ENCODE measurements at regions not wholly inside any gene's neighbourhood (a gene's known extent, or its start where the extent isn't known, plus 50 kb on each side); places are given as distances from the start of the nearest gene placed in this dataset.

DNA sequence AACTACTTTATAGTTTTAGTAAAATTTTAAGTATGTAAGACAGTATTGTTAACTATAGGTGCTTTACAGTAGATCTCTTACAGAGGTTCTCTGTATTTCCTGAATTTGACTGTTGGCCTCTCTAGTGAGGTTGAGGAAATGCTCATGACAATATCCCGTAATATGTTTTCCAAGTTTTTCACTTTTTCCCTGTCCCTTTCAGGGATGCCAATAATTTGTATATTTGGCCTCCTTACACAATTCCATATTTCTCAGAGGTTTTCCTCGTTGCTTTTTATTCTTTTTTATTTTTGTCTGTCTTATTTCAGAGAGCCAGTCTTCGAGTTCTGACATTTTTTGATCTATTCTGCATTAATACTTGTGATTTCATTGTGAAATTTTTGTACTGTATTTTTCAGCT, 233.7 kb upstream of the PDE3A start:
- H3K4me1 Mint-ChIP-seq = 0 out of 2 replicates have a peak, but pooled peaks cover 3% of the 10 kb centered on the region
- no peak overlapping the region for H3K4me3 Mint-ChIP-seq
- TF ChIP-seq CREM (CRISPR knock-in tag; IDR thresholded peaks at IDR 0.05) (no peak), ESRRA (CRISPR knock-in tag; IDR thresholded peaks at IDR 0.05; ENCODE audit: borderline replicate concordance) (no peak), ZNF232 (CRISPR knock-in tag; IDR thresholded peaks at IDR 0.05) (no peak), ZBTB21 (CRISPR knock-in tag; IDR thresholded peaks at IDR 0.05; ENCODE audit: borderline replicate concordance) (no peak), E2F1 (CRISPR knock-in tag; IDR thresholded peaks at IDR 0.05) (no peak), OVOL2 (CRISPR knock-in tag; IDR thresholded peaks at IDR 0.05; ENCODE audit: borderline replicate concordance) (no peak), KAT7 (CRISPR knock-in tag; IDR thresholded peaks at IDR 0.05; ENCODE audit: borderline replicate concordance) (no peak), FOXJ3 (CRISPR knock-in tag; IDR thresholded peaks at IDR 0.05; ENCODE audit: borderline replicate concordance) (no peak), ZNF671 (CRISPR knock-in tag; IDR thresholded peaks at IDR 0.05) (no peak), GTF2I (CRISPR knock-in tag; conservative IDR thresholded peaks at IDR 0.05) (no peak)
- TF ChIP-seq, protein P1, sequence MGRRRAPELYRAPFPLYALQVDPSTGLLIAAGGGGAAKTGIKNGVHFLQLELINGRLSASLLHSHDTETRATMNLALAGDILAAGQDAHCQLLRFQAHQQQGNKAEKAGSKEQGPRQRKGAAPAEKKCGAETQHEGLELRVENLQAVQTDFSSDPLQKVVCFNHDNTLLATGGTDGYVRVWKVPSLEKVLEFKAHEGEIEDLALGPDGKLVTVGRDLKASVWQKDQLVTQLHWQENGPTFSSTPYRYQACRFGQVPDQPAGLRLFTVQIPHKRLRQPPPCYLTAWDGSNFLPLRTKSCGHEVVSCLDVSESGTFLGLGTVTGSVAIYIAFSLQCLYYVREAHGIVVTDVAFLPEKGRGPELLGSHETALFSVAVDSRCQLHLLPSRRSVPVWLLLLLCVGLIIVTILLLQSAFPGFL (CRISPR knock-in tag; IDR thresholded peaks at IDR 0.05; ENCODE audit: borderline replicate concordance) = no peak
- TF ChIP-seq, protein P2, sequence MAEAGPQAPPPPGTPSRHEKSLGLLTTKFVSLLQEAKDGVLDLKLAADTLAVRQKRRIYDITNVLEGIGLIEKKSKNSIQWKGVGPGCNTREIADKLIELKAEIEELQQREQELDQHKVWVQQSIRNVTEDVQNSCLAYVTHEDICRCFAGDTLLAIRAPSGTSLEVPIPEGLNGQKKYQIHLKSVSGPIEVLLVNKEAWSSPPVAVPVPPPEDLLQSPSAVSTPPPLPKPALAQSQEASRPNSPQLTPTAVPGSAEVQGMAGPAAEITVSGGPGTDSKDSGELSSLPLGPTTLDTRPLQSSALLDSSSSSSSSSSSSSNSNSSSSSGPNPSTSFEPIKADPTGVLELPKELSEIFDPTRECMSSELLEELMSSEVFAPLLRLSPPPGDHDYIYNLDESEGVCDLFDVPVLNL (CRISPR knock-in tag; IDR thresholded peaks at IDR 0.05; ENCODE audit: borderline replicate concordance, low read depth) = no peak
- H3K9me3 Mint-ChIP-seq = no peaks in the 10 kb centered on the region
- POLR2A ChIA-PET = no interaction called here
- no peak for ATAC-seq
- H3K27me3 Mint-ChIP-seq (ENCODE audit: low read depth) = no peaks in the 10 kb centered on the region
- no peaks in the 10 kb centered on the region for H3K36me3 Mint-ChIP-seq
- no peak for DNase-seq (ENCODE audit: low spot score)
- CTCF ChIA-PET = no interaction called here
- no peak overlapping the region for H3K27ac Mint-ChIP-seq

- TF ChIP-seq FOXK1 (CRISPR knock-in tag; IDR thresholded peaks at IDR 0.05) (no peak), ZNF232 (CRISPR knock-in tag; IDR thresholded peaks at IDR 0.05) (no peak), KAT7 (CRISPR knock-in tag; IDR thresholded peaks at IDR 0.05; ENCODE audit: borderline replicate concordance) (no peak), NR2C2 (CRISPR knock-in tag; IDR thresholded peaks at IDR 0.05) (no peak), NR1H2 (CRISPR knock-in tag; IDR thresholded peaks at IDR 0.05) (no peak), ZNF263 (CRISPR knock-in tag; IDR thresholded peaks at IDR 0.05; ENCODE audit: low read depth) (no peak), ZNF138 (CRISPR knock-in tag; conservative IDR thresholded peaks at IDR 0.05) (no peak), AFF4 (CRISPR knock-in tag; IDR thresholded peaks at IDR 0.05; ENCODE audit: borderline replicate concordance) (no peak)
- TF ChIP-seq, protein P3, sequence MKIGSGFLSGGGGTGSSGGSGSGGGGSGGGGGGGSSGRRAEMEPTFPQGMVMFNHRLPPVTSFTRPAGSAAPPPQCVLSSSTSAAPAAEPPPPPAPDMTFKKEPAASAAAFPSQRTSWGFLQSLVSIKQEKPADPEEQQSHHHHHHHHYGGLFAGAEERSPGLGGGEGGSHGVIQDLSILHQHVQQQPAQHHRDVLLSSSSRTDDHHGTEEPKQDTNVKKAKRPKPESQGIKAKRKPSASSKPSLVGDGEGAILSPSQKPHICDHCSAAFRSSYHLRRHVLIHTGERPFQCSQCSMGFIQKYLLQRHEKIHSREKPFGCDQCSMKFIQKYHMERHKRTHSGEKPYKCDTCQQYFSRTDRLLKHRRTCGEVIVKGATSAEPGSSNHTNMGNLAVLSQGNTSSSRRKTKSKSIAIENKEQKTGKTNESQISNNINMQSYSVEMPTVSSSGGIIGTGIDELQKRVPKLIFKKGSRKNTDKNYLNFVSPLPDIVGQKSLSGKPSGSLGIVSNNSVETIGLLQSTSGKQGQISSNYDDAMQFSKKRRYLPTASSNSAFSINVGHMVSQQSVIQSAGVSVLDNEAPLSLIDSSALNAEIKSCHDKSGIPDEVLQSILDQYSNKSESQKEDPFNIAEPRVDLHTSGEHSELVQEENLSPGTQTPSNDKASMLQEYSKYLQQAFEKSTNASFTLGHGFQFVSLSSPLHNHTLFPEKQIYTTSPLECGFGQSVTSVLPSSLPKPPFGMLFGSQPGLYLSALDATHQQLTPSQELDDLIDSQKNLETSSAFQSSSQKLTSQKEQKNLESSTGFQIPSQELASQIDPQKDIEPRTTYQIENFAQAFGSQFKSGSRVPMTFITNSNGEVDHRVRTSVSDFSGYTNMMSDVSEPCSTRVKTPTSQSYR (CRISPR knock-in tag; IDR thresholded peaks at IDR 0.05) = no peak
- TF ChIP-seq, protein P4, sequence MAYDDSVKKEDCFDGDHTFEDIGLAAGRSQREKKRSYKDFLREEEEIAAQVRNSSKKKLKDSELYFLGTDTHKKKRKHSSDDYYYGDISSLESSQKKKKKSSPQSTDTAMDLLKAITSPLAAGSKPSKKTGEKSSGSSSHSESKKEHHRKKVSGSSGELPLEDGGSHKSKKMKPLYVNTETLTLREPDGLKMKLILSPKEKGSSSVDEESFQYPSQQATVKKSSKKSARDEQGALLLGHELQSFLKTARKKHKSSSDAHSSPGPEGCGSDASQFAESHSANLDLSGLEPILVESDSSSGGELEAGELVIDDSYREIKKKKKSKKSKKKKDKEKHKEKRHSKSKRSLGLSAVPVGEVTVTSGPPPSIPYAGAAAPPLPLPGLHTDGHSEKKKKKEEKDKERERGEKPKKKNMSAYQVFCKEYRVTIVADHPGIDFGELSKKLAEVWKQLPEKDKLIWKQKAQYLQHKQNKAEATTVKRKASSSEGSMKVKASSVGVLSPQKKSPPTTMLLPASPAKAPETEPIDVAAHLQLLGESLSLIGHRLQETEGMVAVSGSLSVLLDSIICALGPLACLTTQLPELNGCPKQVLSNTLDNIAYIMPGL (CRISPR knock-in tag; IDR thresholded peaks at IDR 0.05) = no peak
Measured at GRCh38 chr12:20140751-20141150, 227.6 kb upstream of the PDE3A start.

More at GRCh38 chr12:20140751-20141150, 227.6 kb upstream of the PDE3A start:
- H3K27ac Mint-ChIP-seq = no peak overlapping the region
- no peaks in the 10 kb centered on the region for H3K9me3 Mint-ChIP-seq
- ChIA-PET POLR2A (interaction anchor here (0.7 kb wide), 1 partner anchor 346 kb away, joined by 4 read pairs; no protein-coding TSS in a partner anchor), CTCF (interaction anchor here (0.6 kb wide), 1 partner anchor 21 kb away, joined by 3 read pairs; no protein-coding TSS in a partner anchor)
- no peaks in the 10 kb centered on the region for H3K36me3 Mint-ChIP-seq
- H3K27me3 Mint-ChIP-seq (ENCODE audit: low read depth) = no peaks in the 10 kb centered on the region
- no peak overlapping the region for H3K4me3 Mint-ChIP-seq
- ATAC-seq = no peak
- no peak for DNase-seq (ENCODE audit: low spot score)
- no peaks in the 10 kb centered on the region for H3K4me1 Mint-ChIP-seq
